HEK293 (cell line): ENCODE measurements at regions not wholly inside any gene's neighbourhood (a gene's known extent, or its start where the extent isn't known, plus 50 kb on each side); places are given as distances from the start of the nearest gene placed in this dataset.

Source experiments
- CTCF ChIA-PET: fragments of 350-600 bp; formaldehyde crosslinking; extraction: SDS; loops from one replicate; lab custom pipeline; 2021; ENCODE audit warnings: antibody characterized with exemption; lab: Yijun Ruan, JAX
- POLR2A ChIA-PET: fragments of 300-600 bp; formaldehyde crosslinking; extraction: SDS; loops from one replicate; lab custom pipeline; 2020; ENCODE audit warnings: antibody characterized with exemption, inconsistent platforms; lab: Yijun Ruan, JAX
- H3K27ac ChIP-seq: fragments of 200-500 bp; sonication (Bioruptor generic); 2 replicates; pipeline ENCODE4 v1.5.1; 2014; ENCODE audit warnings: low read depth, low read length, control low read depth, inconsistent platforms; ENCODE audit errors: extremely low read depth
- H3K36me3 ChIP-seq, 2 experiments: fragments of 200-500 bp in 1 of 2; sonication (Bioruptor generic) in 1 of 2; 1 replicate in 1 of 2; 2 replicates in 1 of 2; pipeline ENCODE4 v1.5.1; 2014 to 2017; ENCODE audit warnings: inconsistent platforms in 2 of 2, low read length in 2 of 2; ENCODE audit not compliant: control insufficient read depth in 2 of 2, insufficient read depth in 1 of 2
- H3K4me1 ChIP-seq: fragments of 200-500 bp; sonication (Bioruptor generic); 2 replicates; pipeline ENCODE4 v1.5.1; 2014; ENCODE audit warnings: mild to moderate bottlenecking, low read length, inconsistent platforms; ENCODE audit not compliant: control insufficient read depth, insufficient read depth
- H3K4me3 ChIP-seq: 2 replicates; pipeline ENCODE4 v1.5.1; 2011; ENCODE audit warnings: low read depth, mild to moderate bottlenecking, control low read depth, low read length, moderate library complexity
- H3K9me3 ChIP-seq: fragments of 200-500 bp; sonication (Bioruptor generic); 2 replicates; pipeline ENCODE4 v1.5.1; 2014; ENCODE audit warnings: low read depth, low read length, inconsistent platforms; ENCODE audit not compliant: control insufficient read depth, insufficient read depth
- ATF2 ChIP-seq: fragments of 450-650 bp; formaldehyde crosslinking; IDR thresholded peaks from 2 replicates; pipeline ENCODE4 v1.5.1; 2016; ENCODE audit warnings: missing biosample characterization, missing genetic modification characterization, low read depth
- INSM2 ChIP-seq: fragments of 450-650 bp; formaldehyde crosslinking; IDR thresholded peaks from 2 replicates; pipeline ENCODE4 v1.5.1; 2016; ENCODE audit warnings: missing biosample characterization, missing genetic modification characterization
- PBX3 ChIP-seq: sonication (generic); formaldehyde crosslinking; IDR thresholded peaks from 2 replicates; pipeline ENCODE4 v1.8.1; 2022; ENCODE audit warnings: mild to moderate bottlenecking, moderate library complexity, missing genetic modification reagents
- PRDM10 ChIP-seq: fragments of 450-650 bp; formaldehyde crosslinking; IDR thresholded peaks from 2 replicates; pipeline ENCODE4 v1.5.1; 2016; ENCODE audit warnings: missing biosample characterization, missing genetic modification characterization
- RBAK ChIP-seq: fragments of 450-650 bp; formaldehyde crosslinking; IDR thresholded peaks from 2 replicates; pipeline ENCODE4 v1.5.1; 2016; ENCODE audit warnings: missing biosample characterization, missing genetic modification characterization
- WT1 ChIP-seq: fragments of 450-650 bp; formaldehyde crosslinking; IDR thresholded peaks from 2 replicates; pipeline ENCODE4 v1.5.1; 2016; ENCODE audit warnings: missing biosample characterization, missing genetic modification characterization
- ZBTB10 ChIP-seq: fragments of 450-650 bp; formaldehyde crosslinking; IDR thresholded peaks from 2 replicates; pipeline ENCODE4 v1.5.1; 2016; ENCODE audit warnings: missing biosample characterization, missing genetic modification characterization
- ZFP3 ChIP-seq: fragments of 450-650 bp; formaldehyde crosslinking; IDR thresholded peaks from 2 replicates; pipeline ENCODE4 v1.5.1; 2016; ENCODE audit warnings: low read depth, missing biosample characterization, missing genetic modification characterization
- ZFP69B ChIP-seq: fragments of 450-650 bp; formaldehyde crosslinking; IDR thresholded peaks from 2 replicates; pipeline ENCODE4 v1.5.1; 2016; ENCODE audit warnings: missing biosample characterization, missing genetic modification characterization
- ZNF335 ChIP-seq: fragments of 450-650 bp; formaldehyde crosslinking; conservative IDR thresholded peaks from 2 replicates; pipeline ENCODE4 v1.5.1; 2016; ENCODE audit warnings: missing biosample characterization, missing genetic modification characterization
- ZNF366 ChIP-seq: fragments of 450-650 bp; formaldehyde crosslinking; conservative IDR thresholded peaks from 2 replicates; pipeline ENCODE4 v1.5.1; 2016; ENCODE audit warnings: missing biosample characterization, missing genetic modification characterization
- ZNF416 ChIP-seq: fragments of 450-650 bp; formaldehyde crosslinking; IDR thresholded peaks from 2 replicates; pipeline ENCODE4 v1.5.1; 2016; ENCODE audit warnings: missing biosample characterization, missing genetic modification characterization
- ZNF423 ChIP-seq: fragments of 450-650 bp; formaldehyde crosslinking; IDR thresholded peaks from 2 replicates; pipeline ENCODE4 v1.5.1; 2016; ENCODE audit warnings: missing biosample characterization, missing genetic modification characterization
- ZNF654 ChIP-seq: fragments of 450-650 bp; formaldehyde crosslinking; IDR thresholded peaks from 2 replicates; pipeline ENCODE4 v1.5.1; 2016; ENCODE audit warnings: low read depth, missing biosample characterization, missing genetic modification characterization
- ZNF701 ChIP-seq: fragments of 450-650 bp; formaldehyde crosslinking; IDR thresholded peaks from 2 replicates; pipeline ENCODE4 v1.5.1; 2016; ENCODE audit warnings: missing biosample characterization, missing genetic modification characterization
- ZNF776 ChIP-seq: fragments of 450-650 bp; formaldehyde crosslinking; IDR thresholded peaks from 2 replicates; pipeline ENCODE4 v1.5.0; 2017; ENCODE audit warnings: missing biosample characterization, missing genetic modification characterization, borderline replicate concordance
- ZNF843 ChIP-seq: fragments of 450-650 bp; formaldehyde crosslinking; IDR thresholded peaks from 2 replicates; pipeline ENCODE4 v1.5.1; 2016; ENCODE audit warnings: missing biosample characterization, missing genetic modification characterization
- ZSCAN23 ChIP-seq: fragments of 450-650 bp; formaldehyde crosslinking; IDR thresholded peaks from 2 replicates; pipeline ENCODE4 v1.5.1; 2016; ENCODE audit warnings: missing biosample characterization, missing genetic modification characterization
- ZSCAN30 ChIP-seq: fragments of 450-650 bp; IDR thresholded peaks from 2 replicates; pipeline ENCODE4 v1.5.1; 2018; ENCODE audit warnings: missing biosample characterization, mild to moderate bottlenecking, missing genetic modification characterization, moderate library complexity

- ChIA-PET CTCF (no interaction called here), POLR2A (no interaction called here)
- H3K27ac ChIP-seq = no peak overlapping the region
- no peaks in the 10 kb centered on the region for H3K9me3 ChIP-seq
- no peak for TF ChIP-seq ZBTB10 (tag by site-specific recombination)
- TF ChIP-seq ZNF776 = no peak
- TF ChIP-seq ATF2 (tag by site-specific recombination) = no peak
- TF ChIP-seq RBAK = no peak
- no peak for TF ChIP-seq INSM2 (tag by site-specific recombination)
- no peak for TF ChIP-seq PBX3
- no peak for TF ChIP-seq ZNF701
- no peak for TF ChIP-seq ZFP69B (tag by site-specific recombination)
- TF ChIP-seq ZNF335 (tag by site-specific recombination) = no peak
- TF ChIP-seq WT1 = no peak
- no peak for TF ChIP-seq ZFP3 (tag by site-specific recombination)
- no peak for TF ChIP-seq ZNF654 (tag by site-specific recombination)
- TF ChIP-seq ZSCAN23 (tag by site-specific recombination) = no peak
- TF ChIP-seq ZNF416 (tag by site-specific recombination) = no peak
- no peak for TF ChIP-seq PRDM10
- no peak for TF ChIP-seq ZNF423 (tag by site-specific recombination)
- TF ChIP-seq ZNF366 (tag by site-specific recombination) = no peak
- no peak for TF ChIP-seq ZSCAN30 (tag by site-specific recombination)
- no peak for TF ChIP-seq ZNF843 (tag by site-specific recombination)
- no peaks in the 10 kb centered on the region for H3K36me3 ChIP-seq
- H3K4me1 ChIP-seq = no peaks in the 10 kb centered on the region
- no peak overlapping the region for H3K4me3 ChIP-seq
These were observed 174.3 kb upstream of the SERPINE2 start for GRCh38 chr2:224213396-224213795.
